Heart left ventricle (tissue), 13 donors: ENCODE measurements at regions not wholly inside any gene's neighbourhood (a gene's known extent, or its start where the extent isn't known, plus 50 kb on each side); places are given as distances from the start of the nearest gene placed in this dataset.

Experiments used
- CTCF ChIP-seq, 12 donors: fragments of 200-600 bp; sonication (generic) in 4 of 12; IDR thresholded peaks; one replicate each; pipeline versions ENCODE4 v1.5.0 to v1.8.0; 2018 to 2022; ENCODE audit warnings: antibody characterized with exemption in 12 of 12, mild to moderate bottlenecking in 5 of 12
- POLR2A ChIP-seq, 2 donors: fragments of 450-650 bp; IDR thresholded peaks; one replicate each; pipeline ENCODE4 v1.6.1; 2017; ENCODE audit warnings: antibody characterized with exemption in 2 of 2, mild to moderate bottlenecking in 2 of 2, moderate library complexity in 2 of 2
- donor health status: ischemic (EF 13 %, LVEDD 7.1; RV severe dilation, severe dysfunction).
- donor health status: DM: no; HTN: yes; CAD: no.
- donor health status: DM: no; HTN: no; CAD: no.
- donor health status: ischemic (EF 25% LVEDD 6.9; RV normal size, moderate dysfunction).
- donor health status: ischemic (EF 25% LVEDD 5.7; RV mildly dilated, moderate dysfunction).
- donor health status: ischemic (EF 35%, LVEDD 5.7; RV mildly dilated, moderate dysfunction).
- donor health status: nonischemic (EF 11% LVEDD 7.7; RV severe dilation, severe dysfunction).
- donor health status: DM: yes; HTN: yes; CAD: no.
- donor health status: PGD.
- donor health status: ischemic (EF 29% LVEDD 5.4; RV normal size, mild dysfunction).
- donor health status: nonischemic (EF 23%, LVEDD 6.1; RV moderate dilation, normal function).

- no peak for TF ChIP-seq CTCF (IDR thresholded peaks at IDR 0.05)
- TF ChIP-seq POLR2A (IDR thresholded peaks at IDR 0.05) = no peak
Observed at GRCh38 chr9:1461812-1462211, 411.7 kb downstream of the DMRT2 start.
